ENCODE measurements at regions not wholly inside any gene's neighbourhood (a gene's known extent, or its start where the extent isn't known, plus 50 kb on each side); places are given as distances from the start of the nearest gene placed in this dataset.
"Not testable (repeated sequence)": the region's sequence is repeated elsewhere in the genome, so short reads cannot be mapped to it uniquely, and the experiment has no call there.

GRCh38 chr1:213796525-213796924 is 191.2 kb upstream of the PROX1 start:
- no peaks in the 10 kb centered on the region for H4K20me1 ChIP-seq (ENCODE audit: control insufficient read depth, extremely low read depth, insufficient read depth, low read length)
- H3K9me1 ChIP-seq (ENCODE audit: control insufficient read depth, extremely low read depth, insufficient read depth, low read length), result no peaks in the 10 kb centered on the region
- H2AFZ ChIP-seq (ENCODE audit: control insufficient read depth, low read length), result no peak overlapping the region
- no peaks in the 10 kb centered on the region for H3K79me2 ChIP-seq (ENCODE audit: control insufficient read depth, insufficient read depth, low read length)
- H3K4me3 ChIP-seq (ENCODE audit: control insufficient read depth in 2 of 3, extremely low read depth in 1 of 3, insufficient read depth in 2 of 3, low read depth in 1 of 3, low read length in 3 of 3), result no peak overlapping the region
- dilution Hi-C loops (cut with MboI; ENCODE audit: extremely low pct_ligation_motif_present, low sequenced_read_pairs), result no loop called here
- DNase-seq (ENCODE audit: low read depth, low spot score), result no peak
- H3K4me1 ChIP-seq (ENCODE audit: control insufficient read depth, extremely low read depth, insufficient read depth, low read length), result no peaks in the 10 kb centered on the region
- H3K27ac ChIP-seq (ENCODE audit: control insufficient read depth, insufficient read depth, low read length), result no peak overlapping the region
- no peaks in the 10 kb centered on the region for H3K9me3 ChIP-seq (ENCODE audit: control insufficient read depth, low read depth, low read length)
- no peaks in the 10 kb centered on the region for H3K36me3 ChIP-seq (ENCODE audit: control insufficient read depth in 2 of 2, extremely low read depth in 1 of 2, insufficient read depth in 2 of 2, low read length in 2 of 2)
- no peak overlapping the region for H3K9ac ChIP-seq (ENCODE audit: control insufficient read depth, extremely low read depth, insufficient read depth, low read length)
- no peak overlapping the region for H3K4me2 ChIP-seq (ENCODE audit: control insufficient read depth, extremely low read depth, insufficient read depth, low read depth, low read length)
- no peaks in the 10 kb centered on the region for H3K27me3 ChIP-seq (ENCODE audit: control insufficient read depth, extremely low read depth, insufficient read depth, low read length)
- no peak for FAIRE-seq
- no peak for TF ChIP-seq EZH2 (IDR thresholded peaks at IDR 0.05; ENCODE audit: low read length)

GRCh38 chr1:213808288-213808687 is 179.5 kb upstream of the PROX1 start:
- H3K4me1 ChIP-seq (ENCODE audit: control insufficient read depth, extremely low read depth, insufficient read depth, low read length); dilution Hi-C loops (cut with MboI; ENCODE audit: extremely low pct_ligation_motif_present, low sequenced_read_pairs); H3K9me3 ChIP-seq (ENCODE audit: control insufficient read depth, low read depth, low read length); H4K20me1 ChIP-seq (ENCODE audit: control insufficient read depth, extremely low read depth, insufficient read depth, low read length); H3K9me1 ChIP-seq (ENCODE audit: control insufficient read depth, extremely low read depth, insufficient read depth, low read length); H3K79me2 ChIP-seq (ENCODE audit: control insufficient read depth, insufficient read depth, low read length); H3K27me3 ChIP-seq (ENCODE audit: control insufficient read depth, extremely low read depth, insufficient read depth, low read length); H3K9ac ChIP-seq (ENCODE audit: control insufficient read depth, extremely low read depth, insufficient read depth, low read length); H3K27ac ChIP-seq (ENCODE audit: control insufficient read depth, insufficient read depth, low read length); H3K36me3 ChIP-seq (ENCODE audit: control insufficient read depth in 2 of 2, extremely low read depth in 1 of 2, insufficient read depth in 2 of 2, low read length in 2 of 2); H3K4me2 ChIP-seq (ENCODE audit: control insufficient read depth, extremely low read depth, insufficient read depth, low read depth, low read length); FAIRE-seq; H2AFZ ChIP-seq (ENCODE audit: control insufficient read depth, low read length); DNase-seq (ENCODE audit: low read depth, low spot score); H3K4me3 ChIP-seq (ENCODE audit: control insufficient read depth in 2 of 3, extremely low read depth in 1 of 3, insufficient read depth in 2 of 3, low read depth in 1 of 3, low read length in 3 of 3): not testable (repeated sequence)

- no peak for FAIRE-seq
- TF ChIP-seq EZH2 (IDR thresholded peaks at IDR 0.05; ENCODE audit: low read length) (no peak), CTCF (optimal IDR thresholded peaks at IDR 0.05 in 1 of 3, IDR thresholded peaks at IDR 0.05 in 1 of 3, conservative IDR thresholded peaks at IDR 0.05 in 1 of 3; ENCODE audit: extremely low read depth in 1 of 3, insufficient read depth in 2 of 3, low read length in 3 of 3) (no peak)
These were observed 170.6 kb upstream of the PROX1 start for GRCh38 chr1:213817156-213817555.

More at GRCh38 chr1:213817156-213817555, 170.6 kb upstream of the PROX1 start:
- no peaks in the 10 kb centered on the region for H3K27me3 ChIP-seq (ENCODE audit: control insufficient read depth, extremely low read depth, insufficient read depth, low read length)
- DNase-seq (ENCODE audit: low read depth, low spot score), result no peak
- H3K4me1 ChIP-seq (ENCODE audit: control insufficient read depth, extremely low read depth, insufficient read depth, low read length), result no peaks in the 10 kb centered on the region
- no peak overlapping the region for H3K27ac ChIP-seq (ENCODE audit: control insufficient read depth, insufficient read depth, low read length)
- H3K9ac ChIP-seq (ENCODE audit: control insufficient read depth, extremely low read depth, insufficient read depth, low read length), result no peak overlapping the region
- H3K36me3 ChIP-seq (ENCODE audit: control insufficient read depth in 2 of 2, extremely low read depth in 1 of 2, insufficient read depth in 2 of 2, low read length in 2 of 2), result no peaks in the 10 kb centered on the region
- no peaks in the 10 kb centered on the region for H3K9me1 ChIP-seq (ENCODE audit: control insufficient read depth, extremely low read depth, insufficient read depth, low read length)
- H3K79me2 ChIP-seq (ENCODE audit: control insufficient read depth, insufficient read depth, low read length), result no peaks in the 10 kb centered on the region
- dilution Hi-C loops (cut with MboI; ENCODE audit: extremely low pct_ligation_motif_present, low sequenced_read_pairs), result no loop called here
- no peak overlapping the region for H3K4me3 ChIP-seq (ENCODE audit: control insufficient read depth in 2 of 3, extremely low read depth in 1 of 3, insufficient read depth in 2 of 3, low read depth in 1 of 3, low read length in 3 of 3)
- H3K9me3 ChIP-seq (ENCODE audit: control insufficient read depth, low read depth, low read length), result no peaks in the 10 kb centered on the region
- no peaks in the 10 kb centered on the region for H4K20me1 ChIP-seq (ENCODE audit: control insufficient read depth, extremely low read depth, insufficient read depth, low read length)
- no peak overlapping the region for H3K4me2 ChIP-seq (ENCODE audit: control insufficient read depth, extremely low read depth, insufficient read depth, low read depth, low read length)
- no peak overlapping the region for H2AFZ ChIP-seq (ENCODE audit: control insufficient read depth, low read length)
